ENCODE measurements at regions not wholly inside any gene's neighbourhood (a gene's known extent, or its start where the extent isn't known, plus 50 kb on each side); places are given as distances from the start of the nearest gene placed in this dataset.

DNA sequence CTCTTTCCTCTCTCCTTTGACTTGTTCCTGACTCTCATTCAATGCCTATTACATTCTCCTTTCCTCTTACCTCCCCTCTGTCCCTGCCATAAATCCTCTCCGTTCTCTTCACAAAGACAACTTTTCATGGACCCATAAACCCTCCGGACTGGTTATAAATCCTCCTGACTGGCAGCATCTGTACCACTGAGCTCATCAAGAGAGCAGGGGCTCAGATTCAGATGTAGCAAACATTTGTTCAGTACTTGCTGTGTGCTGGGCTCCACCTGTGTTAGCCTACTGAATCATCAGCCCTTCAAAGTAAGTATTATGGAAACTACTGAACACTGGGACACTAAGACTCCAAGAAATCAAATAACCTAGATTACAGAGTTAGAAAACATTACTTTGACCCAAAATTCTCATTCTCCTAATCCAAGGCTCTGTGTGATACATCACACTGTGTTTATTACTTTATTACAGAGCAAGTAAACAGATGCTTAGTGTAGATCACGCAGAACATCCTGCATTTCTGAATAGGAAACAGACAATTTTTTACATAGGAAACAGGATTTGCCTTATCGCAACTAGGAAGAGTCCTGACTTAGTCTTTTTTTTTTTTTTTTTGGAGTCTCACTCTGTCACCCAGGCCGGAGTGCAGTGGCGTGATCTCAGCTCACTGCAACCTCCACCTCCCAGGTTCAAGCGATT, 108.6 kb upstream of the PDE1C start:
- DNase-seq (ENCODE audit: low spot score), result no peak

DNA sequence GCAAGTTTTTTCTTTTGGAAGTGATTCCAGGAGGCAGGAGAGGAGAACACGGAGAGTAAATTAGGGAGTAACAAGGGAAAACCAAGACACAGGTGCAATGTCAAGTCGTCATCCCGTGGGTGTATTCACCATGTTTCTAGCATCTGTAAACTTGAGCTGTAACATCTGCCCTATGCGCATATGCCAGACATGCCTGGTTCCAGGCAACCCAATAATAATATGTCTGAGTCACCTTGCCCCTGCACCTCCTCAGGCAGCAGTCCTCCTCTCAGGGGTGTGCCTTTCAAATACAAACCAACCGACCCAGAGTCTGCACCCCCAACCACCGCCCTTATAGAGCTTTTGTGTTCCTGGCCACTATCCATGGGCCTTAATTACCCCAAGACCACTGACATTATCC, 107.0 kb upstream of the PDE1C start:
- no peak for DNase-seq (ENCODE audit: low spot score)

DNA sequence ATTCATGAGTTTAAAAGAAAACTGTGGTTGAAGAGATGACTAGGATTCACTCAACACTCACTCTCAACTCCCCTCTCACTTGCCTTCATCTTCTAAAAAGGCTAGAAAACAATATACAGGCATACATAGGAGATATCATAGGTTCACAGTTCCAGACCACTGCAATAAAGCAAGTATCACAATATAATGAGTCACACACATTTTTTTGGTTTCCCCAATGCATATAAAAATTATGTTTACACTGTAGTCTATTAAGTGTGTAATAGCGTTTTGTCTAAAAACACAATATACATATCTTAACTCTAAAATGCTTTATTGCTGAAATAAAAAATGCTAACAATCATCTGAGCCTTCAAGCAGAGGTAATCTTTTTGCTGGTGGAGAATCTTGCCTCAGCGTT, 104.9 kb upstream of the PDE1C start:
- no peak for DNase-seq (ENCODE audit: low spot score)

DNA sequence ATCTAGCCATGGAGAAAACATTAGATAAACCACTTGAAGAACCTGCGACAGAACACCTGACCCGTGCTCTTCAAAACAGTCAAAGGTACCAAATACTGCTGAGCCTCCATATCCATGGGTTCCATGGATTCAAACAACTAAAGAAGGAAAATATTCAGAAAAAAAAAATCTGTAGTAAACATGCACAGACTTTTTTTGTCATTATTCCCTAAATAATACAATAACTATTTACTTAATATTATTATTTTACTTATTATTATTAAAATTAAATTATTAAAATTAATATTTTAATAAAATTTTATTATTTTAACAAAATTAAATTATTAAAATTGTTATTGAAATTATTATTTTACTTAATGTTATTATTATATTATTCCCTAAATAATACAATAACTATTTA, 101.0 kb upstream of the PDE1C start:
- no peak for DNase-seq (ENCODE audit: low spot score)

DNA sequence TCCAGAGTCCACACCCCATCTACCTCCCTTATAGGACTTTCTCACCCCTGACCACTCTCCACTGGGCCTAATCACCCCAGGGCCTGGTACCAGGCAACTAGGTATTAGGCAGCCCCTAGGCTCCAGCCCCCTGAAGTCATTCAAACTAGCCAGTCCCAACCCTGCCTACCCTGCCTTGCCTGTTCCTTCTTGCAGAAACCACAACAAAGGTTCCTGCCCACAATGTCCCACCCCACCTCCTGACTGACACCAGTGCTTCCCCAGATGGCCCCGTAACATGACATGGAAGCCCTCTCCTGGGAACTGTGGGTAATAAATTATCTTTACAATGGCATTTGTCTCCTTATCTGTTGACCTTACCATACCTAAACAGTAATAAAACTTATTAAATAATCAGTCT, 100.6 kb upstream of the PDE1C start:
- DNase-seq (ENCODE audit: low spot score), result no peak

DNA sequence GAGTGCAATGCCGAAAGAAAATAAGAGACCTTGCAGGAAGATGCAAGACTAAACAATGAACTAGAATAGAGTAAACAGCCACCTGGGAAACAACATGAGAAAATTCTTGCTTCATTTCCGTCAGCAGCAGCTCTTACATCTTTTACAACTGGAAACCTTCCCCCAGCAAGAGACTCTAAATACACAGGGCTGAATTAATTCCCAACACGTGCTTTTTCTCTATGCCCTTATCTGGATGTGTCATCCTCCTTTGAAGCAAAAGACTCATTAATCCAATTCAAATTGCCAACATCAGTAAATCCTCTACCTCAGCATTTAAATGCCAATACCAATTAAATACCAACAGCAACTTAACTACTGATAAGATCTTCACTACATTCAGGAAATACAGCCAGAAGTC, 99.0 kb upstream of the PDE1C start:
- no peak for DNase-seq (ENCODE audit: low spot score)

DNA sequence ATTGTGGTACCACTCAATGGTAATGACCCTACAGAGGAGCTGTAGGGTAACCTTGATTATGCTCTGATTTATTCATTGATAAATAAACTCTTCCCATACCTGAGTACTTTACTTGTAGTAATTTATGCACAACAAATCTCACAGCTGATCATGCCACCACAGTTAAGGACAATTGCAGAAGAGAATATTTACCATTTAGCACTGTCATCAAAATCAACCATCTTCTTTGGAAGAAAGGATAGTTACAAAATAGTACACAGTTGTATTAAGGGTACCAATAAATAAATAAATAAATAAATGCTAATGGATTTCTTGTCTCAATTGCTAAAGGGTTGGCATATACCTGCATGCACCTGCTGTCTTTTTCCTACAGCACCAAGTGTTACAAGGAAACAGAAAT, 97.6 kb upstream of the PDE1C start:
- no peak for DNase-seq (ENCODE audit: low spot score)

DNA sequence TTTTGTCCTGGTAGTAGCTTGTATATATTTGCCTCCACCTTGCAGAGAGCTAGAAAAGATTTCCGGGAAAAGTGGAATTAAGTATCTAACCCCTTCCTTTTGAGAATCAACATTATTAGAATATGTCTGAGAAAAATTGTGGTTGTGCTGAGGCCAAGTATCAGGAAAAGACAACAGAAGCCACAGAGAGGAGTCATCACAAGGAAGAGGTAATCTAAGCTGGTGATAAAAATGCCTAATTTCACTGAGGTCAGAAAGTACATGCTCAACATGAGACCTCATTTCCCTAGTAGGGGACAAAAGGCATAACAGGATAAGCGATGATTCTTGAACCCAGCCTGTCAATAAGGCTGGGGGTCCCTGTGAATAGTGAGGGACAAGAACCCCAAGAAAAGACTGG, 97.0 kb upstream of the PDE1C start:
- no peak for DNase-seq (ENCODE audit: low spot score)

DNA sequence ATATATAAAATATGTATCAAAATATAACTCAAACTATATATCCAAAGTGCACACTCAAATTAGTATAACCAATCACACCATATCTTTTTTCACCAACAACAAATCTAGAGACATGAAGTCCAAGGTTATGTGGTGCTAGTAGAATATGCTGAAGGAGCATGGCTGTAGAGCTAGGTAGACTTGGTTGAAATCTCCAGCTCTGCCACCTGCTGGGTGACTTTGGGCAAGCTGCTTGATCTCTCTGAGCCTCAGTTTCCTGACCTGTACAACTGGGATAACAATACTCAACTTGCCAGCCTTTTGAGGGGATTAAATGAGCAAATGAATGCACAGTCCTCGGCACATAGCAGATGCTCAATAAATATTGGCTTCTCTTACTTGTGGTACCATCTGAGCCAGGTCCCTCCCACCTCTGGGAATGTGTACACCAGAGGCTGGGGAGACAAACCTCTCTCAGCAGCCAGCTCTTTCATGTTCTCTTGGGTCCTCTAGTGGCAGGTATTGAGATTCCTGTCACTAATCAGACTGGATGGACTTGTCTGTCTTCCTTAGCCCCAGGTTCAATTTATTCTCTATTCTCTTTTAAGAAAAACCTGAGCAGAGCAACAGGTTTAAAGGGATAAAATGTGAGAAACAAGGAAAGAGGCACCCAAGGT, 94.3 kb upstream of the PDE1C start:
- DNase-seq (ENCODE audit: low spot score), result no peak

DNA sequence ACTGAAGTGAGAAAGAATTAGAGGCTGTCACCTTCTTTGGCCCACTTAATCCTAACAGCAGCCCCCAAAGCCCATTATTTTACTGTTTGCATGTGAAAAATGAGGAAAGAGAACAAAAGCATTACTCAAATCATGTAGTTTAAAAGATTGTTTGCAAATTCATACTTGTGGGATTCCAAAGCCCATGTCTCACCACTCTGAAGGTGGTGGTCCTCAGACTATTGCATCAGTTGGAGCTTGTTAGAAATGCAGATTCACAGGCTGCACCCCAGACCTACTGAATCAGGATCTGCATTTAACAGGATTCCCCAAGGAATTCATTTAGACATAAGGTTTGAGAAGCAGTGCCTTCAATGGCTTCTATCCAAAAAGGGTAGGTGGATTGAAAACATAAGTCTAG, 93.7 kb upstream of the PDE1C start:
- no peak for DNase-seq (ENCODE audit: low spot score)

DNA sequence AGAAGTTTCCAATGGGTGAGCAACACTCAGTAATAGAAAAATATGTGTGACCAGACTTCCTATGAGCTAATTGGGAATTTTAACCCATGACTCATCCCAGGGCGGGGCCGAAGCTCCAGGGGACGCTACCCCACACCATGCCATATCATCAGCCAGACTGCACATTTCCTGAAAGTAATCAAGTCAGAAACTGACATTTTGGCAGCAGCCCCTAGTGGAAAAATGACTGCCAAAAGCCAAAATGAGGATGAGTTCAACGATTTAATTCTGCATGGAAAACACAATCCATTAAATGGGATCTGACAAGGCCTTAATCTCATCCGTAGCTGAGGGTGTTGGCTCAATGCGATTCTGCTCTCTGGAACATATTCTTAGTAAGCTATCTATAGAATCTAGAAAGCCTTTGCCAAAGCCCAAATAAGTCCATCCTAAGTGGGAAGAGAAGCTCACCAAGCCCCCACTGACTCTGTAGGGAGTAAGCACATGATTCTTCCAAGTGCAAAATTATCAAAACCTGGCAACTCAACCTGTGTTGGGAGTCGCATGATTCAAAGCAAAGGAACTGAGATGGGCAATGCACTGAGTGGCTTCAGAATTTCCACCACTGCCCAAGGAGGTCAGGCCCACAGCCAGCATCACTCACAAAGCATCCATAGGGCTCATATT, 93.1 kb upstream of the PDE1C start:
- peak; percentile 50 for DNase-seq (ENCODE audit: low spot score)

DNA sequence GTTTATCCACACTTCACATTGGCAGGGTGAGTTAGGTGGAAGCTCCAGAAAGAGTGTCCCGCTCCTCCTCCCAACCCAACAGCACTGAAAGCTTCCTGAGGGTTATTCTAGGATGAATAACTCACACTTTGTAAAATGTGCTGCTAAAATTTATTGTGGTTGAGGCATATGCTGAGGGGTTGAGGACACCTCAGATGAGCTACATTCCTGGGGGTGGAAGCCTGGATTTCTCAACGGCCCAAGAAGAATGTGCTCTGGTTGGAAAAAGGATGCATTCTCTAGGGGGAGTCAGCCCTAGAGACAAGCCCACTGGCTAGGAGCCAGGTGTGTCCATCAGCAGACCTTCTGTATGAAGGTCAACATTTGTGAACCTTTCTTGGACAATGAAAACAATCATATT, 91.5 kb upstream of the PDE1C start:
- no peak for DNase-seq (ENCODE audit: low spot score)

DNA sequence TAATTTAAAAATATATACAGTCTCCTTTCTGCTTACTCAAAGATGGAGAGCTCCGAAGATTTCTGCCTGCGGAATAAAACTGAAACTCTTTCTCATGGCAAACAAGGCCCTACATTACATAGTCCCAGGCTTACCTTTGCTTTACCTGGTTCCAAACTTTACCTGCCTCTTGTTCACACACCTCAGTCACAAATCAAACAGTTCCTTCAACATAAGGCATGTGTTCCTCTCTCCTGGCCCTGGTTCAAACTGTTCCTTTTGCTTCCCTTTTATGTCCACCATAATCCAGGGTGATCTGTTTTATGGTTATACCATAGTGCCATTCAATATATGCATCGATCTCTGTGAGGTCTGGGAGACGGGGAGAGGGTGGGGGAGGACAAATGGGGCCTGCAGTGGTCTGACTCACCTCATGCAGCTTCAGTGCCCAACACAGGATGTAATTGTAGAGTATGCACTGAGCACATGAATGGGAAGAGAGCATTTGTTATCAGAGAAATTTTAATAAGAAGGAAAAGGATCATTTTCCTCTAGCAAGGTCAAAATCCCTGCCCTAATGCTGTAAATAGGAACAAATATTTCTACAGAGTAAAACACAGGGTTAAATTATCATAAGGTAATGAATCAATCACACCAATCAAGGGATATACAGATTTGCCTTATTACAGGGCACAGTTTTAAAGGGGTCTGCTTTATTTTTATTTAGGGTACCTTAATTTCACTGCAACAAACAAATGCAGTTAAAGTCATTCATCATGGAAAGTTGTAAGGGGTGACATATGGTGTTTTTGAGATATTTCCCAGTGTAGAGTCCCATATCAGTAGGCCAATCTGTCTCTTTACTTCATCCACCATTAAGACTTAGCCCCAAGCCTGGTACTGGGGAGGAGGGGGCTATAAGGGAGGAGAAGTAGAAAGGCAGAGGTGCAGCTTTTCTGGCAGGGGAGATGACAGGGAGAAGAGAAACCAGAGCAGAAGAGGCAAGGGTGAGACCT, 88.8 kb upstream of the PDE1C start:
- no peak for DNase-seq (ENCODE audit: low spot score)

DNA sequence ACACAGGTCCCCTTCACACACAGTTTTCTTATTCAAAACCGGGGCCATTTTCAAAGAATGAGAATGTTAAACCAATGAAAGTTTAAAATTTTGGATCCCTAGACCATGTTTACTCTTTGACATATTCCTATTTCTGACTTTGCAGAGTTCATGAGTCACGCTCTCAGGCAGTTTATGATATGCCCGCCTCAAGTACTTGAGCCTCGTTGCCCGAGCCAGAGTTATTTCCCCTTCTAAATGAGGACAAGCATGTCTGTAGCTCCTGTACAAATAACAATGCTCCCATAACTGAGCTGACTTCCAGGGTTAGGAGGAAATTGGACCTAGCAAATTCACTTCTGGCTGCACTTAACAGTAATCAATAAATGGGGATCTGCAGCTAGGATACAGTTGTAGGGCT, 87.9 kb upstream of the PDE1C start:
- DNase-seq (ENCODE audit: low spot score), result no peak

DNA sequence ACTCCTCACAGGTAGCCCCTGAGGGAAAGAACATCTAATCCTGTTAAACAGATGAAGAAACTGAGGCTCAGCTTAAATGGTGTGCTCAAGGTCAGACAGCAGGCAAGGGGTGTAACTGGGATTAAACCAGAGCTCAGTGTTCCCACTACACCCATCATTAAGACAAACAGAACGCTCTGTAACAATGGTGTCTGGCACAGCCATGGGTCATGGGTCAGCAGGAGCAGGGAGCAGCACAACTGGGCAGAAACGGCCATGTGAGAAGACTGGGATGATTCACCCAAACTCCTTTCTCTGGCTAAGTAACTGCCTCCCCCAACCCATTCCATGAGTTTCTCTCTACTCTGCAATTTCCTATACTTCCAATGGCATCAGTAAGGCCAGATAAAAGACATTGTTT, 85.5 kb upstream of the PDE1C start:
- no peak for DNase-seq (ENCODE audit: low spot score)

DNA sequence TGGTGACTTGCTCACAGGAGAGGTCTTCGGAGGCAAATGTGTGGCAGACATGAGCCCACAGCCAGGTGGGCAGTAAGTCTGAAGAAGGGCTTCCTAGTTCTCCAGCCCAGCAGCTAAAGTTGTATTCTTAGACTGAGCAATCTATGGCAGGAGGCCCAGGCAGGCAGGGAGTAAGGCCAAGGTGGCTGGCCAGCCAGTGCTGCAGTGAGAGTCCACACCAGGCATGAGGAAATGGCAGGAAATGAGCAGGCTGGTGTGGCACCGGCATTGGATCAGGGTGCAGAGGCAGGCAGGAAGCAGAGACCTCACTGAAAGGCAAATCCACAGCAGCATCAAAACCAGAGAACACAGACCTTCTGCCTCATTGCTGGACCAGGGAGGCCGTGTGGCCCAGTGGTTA, 84.6 kb upstream of the PDE1C start:
- no peak for DNase-seq (ENCODE audit: low spot score)

DNA sequence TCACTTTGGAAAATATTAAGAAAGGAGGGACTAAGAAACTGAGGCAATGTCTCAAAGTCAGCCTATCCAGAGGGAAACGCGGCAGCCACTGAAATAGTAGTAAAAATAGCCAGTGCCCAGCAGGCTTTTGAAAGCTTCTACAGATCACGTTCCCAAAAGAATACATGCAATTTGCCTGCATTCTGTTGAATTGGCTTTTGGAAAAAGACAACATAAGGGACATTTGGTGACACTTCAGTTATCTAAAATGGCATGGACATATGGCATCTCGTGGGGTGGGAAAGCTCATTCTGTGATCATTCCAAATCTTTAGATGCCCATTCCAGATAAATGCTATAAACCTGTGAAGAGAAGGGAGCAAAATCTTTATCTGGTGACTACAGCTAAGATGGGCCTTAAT, 82.8 kb upstream of the PDE1C start:
- no peak for DNase-seq (ENCODE audit: low spot score)

DNA sequence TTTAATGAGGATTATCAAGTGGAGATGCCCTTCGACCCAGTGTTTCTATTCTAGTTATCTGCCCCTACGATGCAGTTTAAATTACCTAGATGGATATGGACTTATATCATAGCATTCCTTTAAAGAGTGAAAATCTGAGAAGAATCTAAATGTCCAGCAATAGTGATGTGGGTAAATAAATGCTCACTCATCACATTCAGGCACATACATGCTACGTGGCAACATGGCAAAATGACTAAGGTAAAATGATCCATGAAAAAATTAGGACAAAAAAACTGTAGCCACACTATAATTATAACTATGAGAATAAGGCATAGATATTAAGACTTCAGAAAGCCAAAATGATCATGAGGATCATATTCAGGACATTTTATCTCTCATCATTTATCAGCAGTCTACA, 82.4 kb upstream of the PDE1C start:
- no peak for DNase-seq (ENCODE audit: low spot score)

DNA sequence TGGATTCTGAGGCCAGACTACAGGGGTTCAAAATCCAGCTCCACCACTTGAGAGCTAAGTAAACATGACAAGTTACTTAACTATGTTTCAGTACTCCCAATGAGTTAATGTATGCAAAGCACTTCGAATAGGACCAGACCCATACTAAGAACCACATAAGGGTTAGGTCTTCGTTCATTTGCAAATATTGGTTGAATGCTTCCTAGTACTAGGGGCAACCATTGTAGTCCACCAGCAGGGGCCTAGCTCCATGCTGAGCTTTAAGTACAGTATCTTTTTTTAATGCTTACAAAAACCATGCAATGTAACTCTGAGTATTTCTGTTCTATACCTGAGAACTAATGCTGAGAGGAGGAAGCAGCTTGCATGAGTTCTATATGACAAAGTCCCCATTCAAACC, 80.4 kb upstream of the PDE1C start:
- DNase-seq (ENCODE audit: low spot score), result no peak

DNA sequence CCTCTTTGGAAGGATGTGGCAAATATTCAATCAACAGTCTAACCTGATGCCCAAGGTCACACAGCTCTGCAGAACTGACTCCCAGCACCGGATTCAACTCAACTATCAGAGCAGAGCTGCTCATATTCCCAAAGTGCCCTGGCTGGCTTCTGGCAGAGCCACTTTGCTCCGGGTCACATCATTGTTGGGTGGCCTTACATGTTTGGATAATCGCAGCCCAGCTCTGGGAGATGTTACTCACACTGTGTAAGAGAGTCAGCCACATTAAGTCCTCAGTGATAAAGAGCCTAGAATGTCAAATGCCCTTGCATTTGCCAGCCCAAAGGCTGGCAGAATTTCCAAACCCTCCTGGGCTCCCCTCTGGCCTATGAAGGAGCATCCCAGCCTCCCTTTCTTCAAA, 79.8 kb upstream of the PDE1C start:
- no peak for DNase-seq (ENCODE audit: low spot score)

DNA sequence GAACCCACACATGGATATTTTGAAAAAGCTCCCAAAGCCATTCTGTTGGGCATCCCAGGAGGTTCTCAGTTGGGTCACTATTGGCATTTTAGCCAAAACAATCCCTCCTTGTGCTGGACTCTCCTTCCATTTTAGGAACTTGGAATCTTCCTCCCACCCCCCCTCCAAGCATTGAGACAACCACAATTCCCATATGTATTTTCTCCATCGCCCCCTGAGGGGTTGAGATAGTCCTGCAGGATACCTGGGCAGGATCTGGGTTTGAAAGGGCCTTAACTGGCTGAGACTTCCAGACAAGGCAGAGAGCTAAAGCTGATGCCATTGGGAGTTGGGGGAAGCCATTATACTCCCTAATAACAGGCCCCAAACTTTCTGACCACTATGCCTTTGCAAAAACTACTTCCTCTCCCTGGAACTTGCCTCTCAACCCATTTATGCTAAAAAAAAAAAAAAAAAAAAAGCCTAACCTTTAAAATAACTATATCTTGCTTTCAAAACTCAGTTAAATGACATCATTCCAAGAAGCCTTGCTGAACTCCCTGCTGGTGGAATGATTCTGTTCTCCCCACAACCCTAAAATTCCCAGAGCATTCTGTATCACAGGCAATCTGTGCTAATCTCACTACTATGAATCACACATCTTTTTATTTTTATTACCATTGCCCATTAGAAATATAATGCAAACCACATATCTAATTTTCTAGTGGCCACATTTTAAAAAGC, 77.5 kb upstream of the PDE1C start:
- DNase-seq (ENCODE audit: low spot score), result no peak

DNA sequence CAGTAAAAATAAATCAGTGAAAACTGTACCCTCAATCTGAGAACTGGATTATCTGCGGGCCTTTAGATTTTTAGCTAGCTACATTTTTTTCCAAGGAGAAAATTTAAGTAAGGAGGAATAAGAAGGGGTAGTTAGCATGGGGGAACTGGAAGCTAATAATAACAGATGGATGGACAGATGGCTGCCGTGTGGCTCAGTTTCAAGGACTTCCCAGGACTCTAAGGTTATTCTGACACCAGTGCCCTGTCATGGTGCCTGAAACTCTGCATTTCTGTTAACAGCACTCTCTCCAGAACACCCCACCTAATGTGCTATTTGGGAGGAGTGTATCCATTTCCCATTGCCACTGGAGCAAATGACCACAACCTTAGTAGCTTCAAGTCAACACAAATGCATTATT, 75.7 kb upstream of the PDE1C start:
- DNase-seq (ENCODE audit: low spot score), result no peak

Measured in ureter (tissue), 1 donor.